Endothelial cell of umbilical vein (primary cell): ENCODE measurements at regions not wholly inside any gene's neighbourhood (a gene's known extent, or its start where the extent isn't known, plus 50 kb on each side); places are given as distances from the start of the nearest gene placed in this dataset.

Experiments used
- BruUV-seq: library from RNA; stranded (reverse); fragments of 400-500 nt; replicated peaks from 2 replicates; lab custom pipeline; 2021; lab: Mats Ljungman, UMichigan
- CTCF ChIA-PET: fragments of 300-600, 350-600 bp; sonication (Branson Sonifier 250); formaldehyde crosslinking; loops from one replicate; lab custom pipeline; 2021; ENCODE audit warnings: antibody characterized with exemption, inconsistent platforms; lab: Charles Lee
- POLR2A ChIA-PET: fragments of 300-600, 350-600 bp; sonication (Branson Sonifier 250); formaldehyde crosslinking; loops from one replicate; lab custom pipeline; 2021; ENCODE audit warnings: antibody characterized with exemption, inconsistent platforms; lab: Charles Lee
- DNase-seq: peaks from one replicate; pipeline ENCODE4 v3.0.0-alpha.2; 2011; ENCODE audit warnings: low read depth, low spot score
- FAIRE-seq: peaks from 2 replicates; lab custom pipeline; 2011; peaks lifted over from hg19 to GRCh38; lab: Jason Lieb, UNC
- H2AFZ ChIP-seq: 2 replicates; pipeline ENCODE4 v1.6.0; 2012; ENCODE audit warnings: low read depth, low read length, control low read depth, inconsistent platforms
- H3K27ac ChIP-seq: 2 replicates; pipeline ENCODE4 v1.5.1; 2011; ENCODE audit warnings: low read depth, mild to moderate bottlenecking, control low read depth, low read length, moderate library complexity; ENCODE audit not compliant: insufficient read depth
- H3K27me3 ChIP-seq, 2 experiments: 2 replicates each; pipeline versions ENCODE4 v1.6.0 to v1.6.1; 2011; ENCODE audit warnings: low read length in 2 of 2, mixed read lengths in 1 of 2; ENCODE audit not compliant: control insufficient read depth in 2 of 2, insufficient read depth in 2 of 2
- H3K36me3 ChIP-seq, 2 experiments: 2 replicates in 1 of 2; 3 replicates in 1 of 2; pipeline ENCODE4 v1.5.1; 2011; ENCODE audit warnings: low read length in 2 of 2, mild to moderate bottlenecking in 1 of 2, moderate library complexity in 1 of 2; ENCODE audit not compliant: control insufficient read depth in 2 of 2, insufficient read depth in 2 of 2; ENCODE audit errors: extremely low read depth in 1 of 2
- H3K4me1 ChIP-seq: 3 replicates; pipeline ENCODE4 v1.5.1; 2011; ENCODE audit warnings: mild to moderate bottlenecking, low read length; ENCODE audit not compliant: control insufficient read depth, insufficient read depth; ENCODE audit errors: extremely low read depth
- H3K4me2 ChIP-seq: 2 replicates; pipeline ENCODE4 v1.6.1; 2011; ENCODE audit warnings: low read length, control low read depth, mixed read lengths; ENCODE audit not compliant: insufficient read depth
- H3K4me3 ChIP-seq, 3 experiments: fragments of 200-600 bp in 1 of 3; sonication (generic), shearing (Covaris generic) in 1 of 3; replicated peaks in 1 of 3; 2 replicates each; pipeline ENCODE4 v1.5.1; 2011 to 2016; ENCODE audit warnings: control low read depth in 3 of 3, low read length in 3 of 3, mild to moderate bottlenecking in 2 of 3, inconsistent platforms in 1 of 3, low read depth in 1 of 3, moderate library complexity in 1 of 3; ENCODE audit not compliant: insufficient read depth in 1 of 3
- H3K79me2 ChIP-seq: 2 replicates; pipeline ENCODE4 v1.6.0; 2012; ENCODE audit warnings: low read length, inconsistent platforms; ENCODE audit not compliant: control insufficient read depth, insufficient read depth
- H3K9ac ChIP-seq: replicated peaks from 2 replicates; pipeline ENCODE3; 2011; ENCODE audit warnings: low read length, control low read depth; ENCODE audit not compliant: insufficient read depth; ENCODE audit errors: extremely low read depth
- H3K9me1 ChIP-seq: replicated peaks from 3 replicates; pipeline ENCODE4 v1.6.0; 2011; ENCODE audit warnings: mild to moderate bottlenecking, low read length; ENCODE audit not compliant: control insufficient read depth, insufficient read depth; ENCODE audit errors: extremely low read depth
- H3K9me3 ChIP-seq: replicated peaks from 2 replicates; pipeline ENCODE4 v1.5.1; 2012; ENCODE audit warnings: low read length, inconsistent platforms; ENCODE audit not compliant: control insufficient read depth, insufficient read depth
- H4K20me1 ChIP-seq: replicated peaks from 2 replicates; pipeline ENCODE3; 2011; ENCODE audit warnings: mild to moderate bottlenecking, low read length; ENCODE audit not compliant: control insufficient read depth, insufficient read depth; ENCODE audit errors: extremely low read depth
- EZH2 ChIP-seq: IDR thresholded peaks from 2 replicates; pipeline ENCODE4 v1.6.1; 2012; ENCODE audit warnings: borderline replicate concordance, low read depth, mild to moderate bottlenecking, moderate library complexity, low read length, inconsistent platforms; ENCODE audit not compliant: severe bottlenecking
- FOS ChIP-seq: IDR thresholded peaks from 2 replicates; pipeline ENCODE4 v1.6.1; 2011; ENCODE audit warnings: mild to moderate bottlenecking, low read length, moderate library complexity, borderline replicate concordance; ENCODE audit not compliant: insufficient read depth
- GATA2 ChIP-seq: IDR thresholded peaks from 2 replicates; pipeline ENCODE4 v1.7.0; 2011; ENCODE audit warnings: low read depth, mild to moderate bottlenecking, moderate library complexity, mixed read lengths, low read length; ENCODE audit not compliant: insufficient read length, insufficient read depth
- JUN ChIP-seq: IDR thresholded peaks from 2 replicates; pipeline ENCODE4 v1.6.1; 2011; ENCODE audit warnings: borderline replicate concordance, low read depth; ENCODE audit not compliant: insufficient read length, insufficient read depth
- MAX ChIP-seq: IDR thresholded peaks from 2 replicates; pipeline ENCODE4 v1.6.1; 2011; ENCODE audit not compliant: insufficient read depth, insufficient read length
- MYC ChIP-seq: IDR thresholded peaks from one replicate; pipeline ENCODE4 v1.6.1; 2011; ENCODE audit warnings: mild to moderate bottlenecking, low read depth, low read length
- POLR2A ChIP-seq: IDR thresholded peaks from 2 replicates; pipeline ENCODE4 v1.6.1; 2012; ENCODE audit warnings: low read depth, mild to moderate bottlenecking, control low read depth, low read length
- POLR2AphosphoS5 ChIP-seq: IDR thresholded peaks from 2 replicates; pipeline ENCODE4 v1.6.1; 2012; ENCODE audit warnings: low read depth, mild to moderate bottlenecking, control low read depth, low read length, moderate library complexity; ENCODE audit not compliant: insufficient read depth
- dilution Hi-C: fragments of 300-500 bp; cut with MboI; formaldehyde crosslinking; loops from one replicate; pipeline ENCODE4 v1.15.0; 2019; ENCODE audit warnings: low sequenced_read_pairs; ENCODE audit not compliant: extremely low pct_ligation_motif_present
- intact Hi-C: fragments of 100-400 bp; cut with micrococcal nuclease; formaldehyde crosslinking; loops from one replicate; pipeline ENCODE4 v1.10.0; 2022
- TF ChIP-seq, protein P1 (sequence below), 2 donors: IDR thresholded peaks; 1 replicate in 1 of 2; 2 replicates in 1 of 2; pipeline ENCODE4 v1.5.1; 2011; ENCODE audit warnings: low read length in 2 of 2, mild to moderate bottlenecking in 2 of 2, moderate library complexity in 2 of 2, control low read depth in 1 of 2, inconsistent platforms in 1 of 2, low read depth in 1 of 2; ENCODE audit not compliant: insufficient read depth in 1 of 2; ENCODE audit errors: extremely low read depth in 1 of 2

- dilution Hi-C loops = no loop called here
- intact Hi-C loops = no loop called here
- Histone ChIP-seq H3K36me3 (no peaks in the 10 kb centered on the region), H3K9ac (no peak overlapping the region), H3K27me3 (peaks cover 3 to 5% of the 10 kb centered on the region in 2 experiments), H4K20me1 (no peaks in the 10 kb centered on the region), H3K9me1 (no peaks in the 10 kb centered on the region), H3K9me3 (no peaks in the 10 kb centered on the region), H3K4me1 (no peaks in the 10 kb centered on the region), H2AFZ (no peak overlapping the region), H3K79me2 (no peaks in the 10 kb centered on the region), H3K4me2 (no peak overlapping the region), H3K27ac (no peak overlapping the region), H3K4me3 (no peak overlapping the region)
- FAIRE-seq = no peak
- BruUV-seq = no TSS peak
- no peak for DNase-seq
- ChIA-PET CTCF (interaction anchor here (0.6 kb wide), 1 partner anchor 34 kb away, joined by 3 read pairs; no protein-coding TSS in a partner anchor), POLR2A (no interaction called here)
- TF ChIP-seq, protein P1, sequence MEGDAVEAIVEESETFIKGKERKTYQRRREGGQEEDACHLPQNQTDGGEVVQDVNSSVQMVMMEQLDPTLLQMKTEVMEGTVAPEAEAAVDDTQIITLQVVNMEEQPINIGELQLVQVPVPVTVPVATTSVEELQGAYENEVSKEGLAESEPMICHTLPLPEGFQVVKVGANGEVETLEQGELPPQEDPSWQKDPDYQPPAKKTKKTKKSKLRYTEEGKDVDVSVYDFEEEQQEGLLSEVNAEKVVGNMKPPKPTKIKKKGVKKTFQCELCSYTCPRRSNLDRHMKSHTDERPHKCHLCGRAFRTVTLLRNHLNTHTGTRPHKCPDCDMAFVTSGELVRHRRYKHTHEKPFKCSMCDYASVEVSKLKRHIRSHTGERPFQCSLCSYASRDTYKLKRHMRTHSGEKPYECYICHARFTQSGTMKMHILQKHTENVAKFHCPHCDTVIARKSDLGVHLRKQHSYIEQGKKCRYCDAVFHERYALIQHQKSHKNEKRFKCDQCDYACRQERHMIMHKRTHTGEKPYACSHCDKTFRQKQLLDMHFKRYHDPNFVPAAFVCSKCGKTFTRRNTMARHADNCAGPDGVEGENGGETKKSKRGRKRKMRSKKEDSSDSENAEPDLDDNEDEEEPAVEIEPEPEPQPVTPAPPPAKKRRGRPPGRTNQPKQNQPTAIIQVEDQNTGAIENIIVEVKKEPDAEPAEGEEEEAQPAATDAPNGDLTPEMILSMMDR (IDR thresholded peaks at IDR 0.05; ENCODE audit: extremely low read depth in 1 of 2, insufficient read depth in 1 of 2, low read depth in 1 of 2, low read length in 2 of 2) = no peak
- TF ChIP-seq EZH2 (no peak), FOS (no peak), GATA2 (no peak), POLR2A (no peak), POLR2AphosphoS5 (no peak), MYC (no peak), JUN (no peak), MAX (no peak)
Measured at GRCh38 chr1:61013946-61014667, 68.3 kb upstream of the NFIA start.
